GM21526 (cell line): ENCODE measurements at regions not wholly inside any gene's neighbourhood (a gene's known extent, or its start where the extent isn't known, plus 50 kb on each side); places are given as distances from the start of the nearest gene placed in this dataset.

Source experiments
- ATAC-seq: cut with Tn5 transposase; IDR thresholded peaks from one replicate; pipeline ENCODE4 v1.9.1; 2021; ENCODE audit warnings: moderate library complexity; ENCODE audit not compliant: unreplicated experiment, low FRiP score

GRCh38 chr6:90770778-90771177, 183.9 kb upstream of the MAP3K7 start:
- ATAC-seq: no peak

- ATAC-seq: no peak
Measured at GRCh38 chr6:90765895-90766294, 179.0 kb upstream of the MAP3K7 start.

- no peak for ATAC-seq
Measured at GRCh38 chr6:90765491-90765890, 178.6 kb upstream of the MAP3K7 start.

GRCh38 chr6:90764001-90764400, 177.1 kb upstream of the MAP3K7 start:
- ATAC-seq: no peak

- ATAC-seq: no peak
Measured at GRCh38 chr6:90759664-90760063, 172.8 kb upstream of the MAP3K7 start.

GRCh38 chr6:90758741-90759140, 171.9 kb upstream of the MAP3K7 start:
- ATAC-seq: no peak

- no peak for ATAC-seq
Measured at GRCh38 chr6:90753820-90754643, 167.2 kb upstream of the MAP3K7 start.

- ATAC-seq: no peak
Measured at GRCh38 chr6:90739802-90740201, 152.9 kb upstream of the MAP3K7 start.

GRCh38 chr6:90739339-90739738, 152.5 kb upstream of the MAP3K7 start:
- ATAC-seq: no peak

- ATAC-seq: peak; percentile 61
Measured at GRCh38 chr6:90730151-90730673, 143.3 kb upstream of the MAP3K7 start.

GRCh38 chr6:90729057-90729456, 142.2 kb upstream of the MAP3K7 start:
- no peak for ATAC-seq

GRCh38 chr6:90722648-90723047, 135.8 kb upstream of the MAP3K7 start:
- no peak for ATAC-seq

- ATAC-seq: no peak
Measured at GRCh38 chr6:90720404-90720803, 133.5 kb upstream of the MAP3K7 start.

- ATAC-seq: no peak
Measured at GRCh38 chr6:90719321-90720195, 132.7 kb upstream of the MAP3K7 start.

- no peak for ATAC-seq
Measured at GRCh38 chr6:90716376-90716775, 129.5 kb upstream of the MAP3K7 start.

- no peak for ATAC-seq
Measured at GRCh38 chr6:90715093-90715655, 128.3 kb upstream of the MAP3K7 start.

GRCh38 chr6:90714319-90714718, 127.4 kb upstream of the MAP3K7 start:
- ATAC-seq: no peak

GRCh38 chr6:90712114-90712513, 125.2 kb upstream of the MAP3K7 start:
- no peak for ATAC-seq

GRCh38 chr6:90709431-90709996, 122.6 kb upstream of the MAP3K7 start:
- ATAC-seq: no peak

GRCh38 chr6:90708206-90708737, 121.4 kb upstream of the MAP3K7 start:
- ATAC-seq: no peak
